Thoracic aorta (tissue), 2 donors: ENCODE measurements at regions not wholly inside any gene's neighbourhood (a gene's known extent, or its start where the extent isn't known, plus 50 kb on each side); places are given as distances from the start of the nearest gene placed in this dataset.

ENCODE experiments used
- ATAC-seq: fragments of 150-250 bp; one replicate; pipeline ENCODE4 v1.8.0; 2017; ENCODE audit warnings: low read depth; ENCODE audit not compliant: insufficient number of reproducible peaks, low FRiP score
- DNase-seq: peaks from one replicate; pipeline ENCODE4 v3.0.0-alpha.2; 2020; ENCODE audit warnings: low spot score
- H3K27ac ChIP-seq, 2 donors: fragments of 200-600 bp; sonication (generic); 1 replicate in 1 of 2; 2 replicates in 1 of 2; pipeline ENCODE4 v1.5.1; 2016; ENCODE audit warnings: mild to moderate bottlenecking in 2 of 2, moderate library complexity in 2 of 2
- H3K27me3 ChIP-seq: fragments of 200-600 bp; sonication (generic); replicated peaks from 2 replicates; pipeline ENCODE4 v1.6.0; 2016; ENCODE audit warnings: mild to moderate bottlenecking; ENCODE audit not compliant: insufficient read depth
- H3K36me3 ChIP-seq: fragments of 200-600 bp; sonication (generic); one replicate; pipeline ENCODE4 v1.5.1; 2016
- H3K4me1 ChIP-seq, 2 donors: fragments of 200-600 bp; sonication (generic); 1 replicate in 1 of 2; 2 replicates in 1 of 2; pipeline versions ENCODE4 v1.5.1 to v1.6.0; 2016; ENCODE audit warnings: low read depth in 2 of 2, mild to moderate bottlenecking in 1 of 2; ENCODE audit not compliant: control insufficient read depth in 1 of 2
- H3K4me3 ChIP-seq: fragments of 200-600 bp; sonication (generic); 2 replicates; pipeline ENCODE4 v1.5.1; 2016; ENCODE audit warnings: mild to moderate bottlenecking
- H3K9me3 ChIP-seq: fragments of 200-600 bp; sonication (generic); 2 replicates; pipeline ENCODE4 v1.5.1; 2016
- CTCF ChIP-seq: fragments of 200-600 bp; sonication (generic); IDR thresholded peaks from one replicate; pipeline ENCODE4 v1.5.1; 2019; ENCODE audit warnings: antibody characterized with exemption

GRCh38 chr12:87897662-87898061 is 131.5 kb downstream of the C12orf50 start:
- Histone ChIP-seq H3K4me1 (no peaks in the 10 kb centered on the region), H3K4me3 (no peak overlapping the region), H3K27me3 (no peaks in the 10 kb centered on the region), H3K9me3 (no peaks in the 10 kb centered on the region), H3K36me3 (no peaks in the 10 kb centered on the region), H3K27ac (no peak overlapping the region)
- ATAC-seq (no peak), DNase-seq (no peak)
- no peak for TF ChIP-seq CTCF

- H3K9me3 ChIP-seq: no peaks in the 10 kb centered on the region
- no peaks in the 10 kb centered on the region for H3K4me1 ChIP-seq
- no peak for ATAC-seq
- no peaks in the 10 kb centered on the region for H3K27me3 ChIP-seq
- H3K36me3 ChIP-seq: no peaks in the 10 kb centered on the region
- no peak for DNase-seq
- no peak overlapping the region for H3K4me3 ChIP-seq
- no peak overlapping the region for H3K27ac ChIP-seq
- no peak for TF ChIP-seq CTCF
These were observed 145.4 kb downstream of the C12orf50 start for GRCh38 chr12:87883806-87884205.

GRCh38 chr12:87879141-87879540 is 150.1 kb downstream of the C12orf50 start:
- Histone ChIP-seq H3K27ac (no peak overlapping the region), H3K4me3 (no peak overlapping the region), H3K27me3 (no peaks in the 10 kb centered on the region), H3K9me3 (no peaks in the 10 kb centered on the region), H3K4me1 (no peaks in the 10 kb centered on the region), H3K36me3 (no peaks in the 10 kb centered on the region)
- TF ChIP-seq CTCF: no peak
- DNase-seq (no peak), ATAC-seq (no peak)

- Histone ChIP-seq H3K27ac (no peak overlapping the region), H3K4me1 (peaks cover 0 to 5% of the 10 kb centered on the region in 2 donors), H3K9me3 (no peaks in the 10 kb centered on the region), H3K4me3 (no peak overlapping the region), H3K36me3 (no peaks in the 10 kb centered on the region), H3K27me3 (no peaks in the 10 kb centered on the region)
- ATAC-seq: no peak
- DNase-seq: no peak
- TF ChIP-seq CTCF: no peak
These were observed 158.4 kb downstream of the C12orf50 start for GRCh38 chr12:87870493-87871460.

- H3K9me3 ChIP-seq: no peaks in the 10 kb centered on the region
- H3K27me3 ChIP-seq: no peaks in the 10 kb centered on the region
- peaks cover 0 to 5% of the 10 kb centered on the region in 2 donors for H3K4me1 ChIP-seq
- DNase-seq (no peak), ATAC-seq (no peak)
- H3K27ac ChIP-seq: no peak overlapping the region
- no peak for TF ChIP-seq CTCF
- no peaks in the 10 kb centered on the region for H3K36me3 ChIP-seq
- no peak overlapping the region for H3K4me3 ChIP-seq
These were observed 159.1 kb downstream of the C12orf50 start for GRCh38 chr12:87870061-87870460.
